Activated B cell treated with CpG ODN at 0.5 μM for 24 hours (primary cell): ENCODE measurements at regions not wholly inside any gene's neighbourhood (a gene's known extent, or its start where the extent isn't known, plus 50 kb on each side); places are given as distances from the start of the nearest gene placed in this dataset.

Experiments used
- ATAC-seq: fragments of 200-7000 bp; cut with Tn5 transposase; one replicate; pipeline ENCODE4 v1.10.0; 2021; ENCODE audit warnings: low read depth, mild to moderate bottlenecking, moderate library complexity
- CTCF ChIA-PET: fragments of 350-600 bp; sonication (Branson Sonifier 250); formaldehyde crosslinking; loops from one replicate; lab custom pipeline; 2021; ENCODE audit warnings: antibody characterized with exemption; lab: Charles Lee
- POLR2A ChIA-PET: fragments of 350-600 bp; sonication (Branson Sonifier 250); formaldehyde crosslinking; loops from one replicate; lab custom pipeline; 2021; ENCODE audit warnings: antibody characterized with exemption; lab: Charles Lee
- DNase-seq: peaks from one replicate; pipeline ENCODE4 v3.0.0; 2022
- H3K27ac Mint-ChIP-seq: one replicate; pipeline ENCODE4 v1.8.0; 2020; ENCODE audit warnings: mixed read lengths
- H3K27me3 Mint-ChIP-seq: one replicate; pipeline ENCODE4 v1.8.0; 2021; ENCODE audit warnings: mixed read lengths
- H3K36me3 Mint-ChIP-seq: one replicate; pipeline ENCODE4 v1.8.0; 2021; ENCODE audit warnings: low read depth, mixed read lengths
- H3K4me1 Mint-ChIP-seq: one replicate; pipeline ENCODE4 v1.8.0; 2021; ENCODE audit warnings: mixed read lengths
- H3K4me3 Mint-ChIP-seq: one replicate; pipeline ENCODE4 v1.8.0; 2020; ENCODE audit warnings: mild to moderate bottlenecking, mixed read lengths
- H3K9me3 Mint-ChIP-seq: one replicate; pipeline ENCODE4 v1.8.0; 2020; ENCODE audit warnings: mixed read lengths
- intact Hi-C: fragments of 100-400 bp; cut with micrococcal nuclease; formaldehyde crosslinking; loops from one replicate; pipeline ENCODE4 v1.15.1; 2024
- TF ChIP-seq, protein P1 (sequence below): fragments of 200-600 bp; IDR thresholded peaks from one replicate; pipeline ENCODE4 v1.8.0; 2022; ENCODE audit warnings: antibody characterized with exemption, mild to moderate bottlenecking

DNA sequence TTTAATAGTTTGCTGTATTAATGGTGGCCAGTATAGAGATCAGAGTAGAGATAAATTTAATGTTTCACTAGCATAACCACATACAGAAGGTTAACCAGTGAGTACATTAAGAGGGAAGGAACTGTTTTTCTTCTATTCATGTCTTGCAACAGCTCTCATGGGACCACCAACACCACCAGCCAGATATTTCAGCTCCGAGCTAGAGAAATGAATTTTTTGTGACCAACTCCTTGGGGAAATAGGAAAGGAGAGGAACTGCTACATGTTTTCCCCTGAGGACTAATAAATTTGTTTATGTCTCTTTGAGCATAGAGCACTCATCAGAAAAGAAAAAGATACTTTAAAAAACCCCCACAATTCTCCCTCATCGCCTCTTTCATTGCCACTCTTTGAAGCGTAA, 247.5 kb downstream of the MBNL1 start:
- POLR2A ChIA-PET: interaction anchor here (0.6 to 4.2 kb wide), 7 partner anchors 9 to 318 kb away, joined by 3 to 28 read pairs (median 5); partner anchors contain the start of gene MBNL1
- peak; percentile 79 for ATAC-seq

DNA sequence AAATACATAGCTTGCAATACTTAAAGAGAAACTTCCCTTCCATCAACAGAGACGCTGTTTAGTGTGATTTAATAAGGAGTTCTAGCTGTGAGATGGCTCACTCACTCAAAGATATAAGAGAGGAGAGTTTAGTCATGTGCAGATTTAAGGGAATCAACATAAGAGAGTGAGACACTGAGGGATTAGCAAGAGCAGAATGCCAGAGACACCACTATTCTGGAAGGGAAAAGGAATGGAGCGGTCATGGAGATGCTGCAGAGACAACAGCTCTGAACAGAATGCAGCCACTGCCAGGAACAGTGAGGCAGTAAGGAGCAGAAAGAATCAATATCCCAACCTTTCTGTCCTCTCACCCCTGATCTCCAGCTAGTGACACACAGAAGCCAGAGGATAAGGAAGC, 248.8 kb downstream of the MBNL1 start:
- intact Hi-C loops: loop anchor here (5.0 to 10.0 kb wide), 5 partner anchors 250 to 1970 kb away; partner anchors contain the start of genes EIF2A, MBNL1, RAP2B and SERP1
- POLR2A ChIA-PET: interaction anchor here (1.8 to 4.2 kb wide), 4 partner anchors 11 to 45 kb away, joined by 5 to 28 read pairs (median 16); no protein-coding TSS in a partner anchor
- no peak overlapping the region for H3K4me3 Mint-ChIP-seq
- H3K27me3 Mint-ChIP-seq: no peaks in the 10 kb centered on the region
- peaks cover 2% of the 10 kb centered on the region for H3K9me3 Mint-ChIP-seq
- peaks cover 89% of the 10 kb centered on the region for H3K4me1 Mint-ChIP-seq
- TF ChIP-seq, protein P1, sequence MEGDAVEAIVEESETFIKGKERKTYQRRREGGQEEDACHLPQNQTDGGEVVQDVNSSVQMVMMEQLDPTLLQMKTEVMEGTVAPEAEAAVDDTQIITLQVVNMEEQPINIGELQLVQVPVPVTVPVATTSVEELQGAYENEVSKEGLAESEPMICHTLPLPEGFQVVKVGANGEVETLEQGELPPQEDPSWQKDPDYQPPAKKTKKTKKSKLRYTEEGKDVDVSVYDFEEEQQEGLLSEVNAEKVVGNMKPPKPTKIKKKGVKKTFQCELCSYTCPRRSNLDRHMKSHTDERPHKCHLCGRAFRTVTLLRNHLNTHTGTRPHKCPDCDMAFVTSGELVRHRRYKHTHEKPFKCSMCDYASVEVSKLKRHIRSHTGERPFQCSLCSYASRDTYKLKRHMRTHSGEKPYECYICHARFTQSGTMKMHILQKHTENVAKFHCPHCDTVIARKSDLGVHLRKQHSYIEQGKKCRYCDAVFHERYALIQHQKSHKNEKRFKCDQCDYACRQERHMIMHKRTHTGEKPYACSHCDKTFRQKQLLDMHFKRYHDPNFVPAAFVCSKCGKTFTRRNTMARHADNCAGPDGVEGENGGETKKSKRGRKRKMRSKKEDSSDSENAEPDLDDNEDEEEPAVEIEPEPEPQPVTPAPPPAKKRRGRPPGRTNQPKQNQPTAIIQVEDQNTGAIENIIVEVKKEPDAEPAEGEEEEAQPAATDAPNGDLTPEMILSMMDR: no peak
- peaks cover 4% of the 10 kb centered on the region for H3K36me3 Mint-ChIP-seq
- ATAC-seq: no peak
- no peak for DNase-seq
- CTCF ChIA-PET: interaction anchor here (1.4 to 10.5 kb wide), 5 partner anchors 8 to 50 kb away, joined by 4 to 151 read pairs (median 14); no protein-coding TSS in a partner anchor
- peak overlapping the region; percentile 84 for H3K27ac Mint-ChIP-seq

More for the DNA sequence above, 247.5 kb downstream of the MBNL1 start:
- CTCF ChIA-PET: interaction anchor here (1.4 to 10.5 kb wide), 5 partner anchors 6 to 49 kb away, joined by 4 to 151 read pairs (median 14); no protein-coding TSS in a partner anchor
- TF ChIP-seq, protein P1: no peak
- no peak for DNase-seq
- Mint-ChIP-seq H3K9me3 (peaks cover 2% of the 10 kb centered on the region), H3K36me3 (peaks cover 3% of the 10 kb centered on the region), H3K27ac (peak overlapping the region; percentile 60), H3K4me3 (peak overlapping the region; percentile 5), H3K27me3 (no peaks in the 10 kb centered on the region), H3K4me1 (peaks cover 92% of the 10 kb centered on the region)
- intact Hi-C loops: loop anchor here (1.0 to 10.0 kb wide), 7 partner anchors 8 to 1969 kb away; partner anchors contain the start of genes EIF2A, MBNL1, RAP2B and SERP1

- POLR2A ChIA-PET: interaction anchor here (0.7 to 4.2 kb wide), 5 partner anchors 12 to 41 kb away, joined by 4 to 28 read pairs (median 5); no protein-coding TSS in a partner anchor
These were observed 249.6 kb downstream of the MBNL1 start for GRCh38 chr3:152518346-152518745.

GRCh38 chr3:152519376-152519775, 250.6 kb downstream of the MBNL1 start:
- no peak for DNase-seq
- Mint-ChIP-seq H3K4me1 (peaks cover 79% of the 10 kb centered on the region), H3K27me3 (no peaks in the 10 kb centered on the region), H3K9me3 (peaks cover 2% of the 10 kb centered on the region), H3K27ac (peak overlapping the region; percentile 76), H3K36me3 (peaks cover 4% of the 10 kb centered on the region), H3K4me3 (no peak overlapping the region)
- ChIA-PET POLR2A (interaction anchor here (0.6 to 4.2 kb wide), 8 partner anchors 13 to 130 kb away, joined by 3 to 28 read pairs (median 4); no protein-coding TSS in a partner anchor), CTCF (interaction anchor here (1.2 to 10.5 kb wide), 4 partner anchors 10 to 55 kb away, joined by 5 to 151 read pairs (median 60); no protein-coding TSS in a partner anchor)
- ATAC-seq: no peak
- TF ChIP-seq, protein P1: no peak
- intact Hi-C loops: loop anchor here (5.0 to 10.0 kb wide), 5 partner anchors 252 to 1972 kb away; partner anchors contain the start of genes EIF2A, MBNL1, RAP2B and SERP1

More at GRCh38 chr3:152518346-152518745, 249.6 kb downstream of the MBNL1 start:
- H3K27me3 Mint-ChIP-seq: no peaks in the 10 kb centered on the region
- CTCF ChIA-PET: interaction anchor here (0.9 to 10.5 kb wide), 8 partner anchors 9 to 334 kb away, joined by 3 to 151 read pairs (median 8); no protein-coding TSS in a partner anchor
- TF ChIP-seq, protein P1: no peak
- peaks cover 87% of the 10 kb centered on the region for H3K4me1 Mint-ChIP-seq
- H3K9me3 Mint-ChIP-seq: peaks cover 2% of the 10 kb centered on the region
- intact Hi-C loops: loop anchor here (1.0 to 10.0 kb wide), 6 partner anchors 46 to 1971 kb away; partner anchors contain the start of genes EIF2A, MBNL1, RAP2B and SERP1
- H3K36me3 Mint-ChIP-seq: peaks cover 4% of the 10 kb centered on the region
- DNase-seq: no peak
- peak overlapping the region; percentile 11 for H3K4me3 Mint-ChIP-seq
- no peak for ATAC-seq
- H3K27ac Mint-ChIP-seq: peak overlapping the region; percentile 84
